ENCODE measurements at regions not wholly inside any gene's neighbourhood (a gene's known extent, or its start where the extent isn't known, plus 50 kb on each side); places are given as distances from the start of the nearest gene placed in this dataset.

DNA sequence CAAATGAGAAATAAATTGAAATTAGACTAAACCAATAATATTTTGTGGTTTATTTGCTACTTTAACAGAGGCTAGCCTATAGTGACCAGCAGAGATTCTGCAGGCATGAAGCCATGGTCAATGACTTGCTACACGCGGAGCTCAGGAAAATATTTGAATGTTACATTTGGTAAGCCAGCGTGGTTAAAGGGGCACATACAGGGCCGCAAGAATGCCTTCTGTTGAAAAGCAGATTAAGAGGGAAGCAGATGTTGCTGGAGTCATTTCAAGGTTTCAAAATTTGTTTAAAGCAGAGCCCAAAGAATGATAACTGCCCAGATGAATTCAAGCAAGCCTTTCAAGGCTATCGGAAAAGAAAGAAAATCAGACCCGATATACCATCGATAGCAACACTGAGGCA, 294.3 kb upstream of the MAN1A1 start:
- H3K27ac ChIP-seq (ENCODE audit: low read length) = no peak overlapping the region

DNA sequence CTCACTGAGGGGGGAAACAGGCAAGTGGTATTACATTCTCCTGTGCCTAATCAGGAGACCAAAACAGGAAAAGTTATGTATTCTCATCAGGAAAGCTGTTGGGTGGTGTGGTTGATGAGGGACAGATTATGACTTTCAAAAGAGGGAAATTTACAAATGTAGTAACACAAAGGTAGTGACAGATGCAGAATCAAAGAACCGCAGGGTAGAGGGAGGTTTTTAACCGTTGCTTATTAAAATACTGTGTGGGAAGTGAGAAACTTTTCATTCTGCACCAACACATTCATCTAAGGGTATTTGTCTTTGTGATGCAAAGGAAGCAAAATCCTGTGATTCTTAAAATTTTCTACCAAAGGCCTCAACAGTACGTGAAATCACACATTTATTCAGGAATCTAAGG, 288.2 kb upstream of the MAN1A1 start:
- H3K4me3 ChIP-seq (ENCODE audit: low read length) = no peak overlapping the region
- DNase-seq = no peak
- no peak overlapping the region for H3K27ac ChIP-seq (ENCODE audit: low read length)
- H3K27me3 ChIP-seq (ENCODE audit: control insufficient read depth, insufficient read depth, low read length) = no peaks in the 10 kb centered on the region
- no peaks in the 10 kb centered on the region for H3K9me3 ChIP-seq (ENCODE audit: control insufficient read depth, low read depth, low read length)
- H3K4me1 ChIP-seq (ENCODE audit: control insufficient read depth, insufficient read depth, low read length) = no peaks in the 10 kb centered on the region
- 88% methylated on average over 1 of the region's 3 CpGs for WGBS (ENCODE audit: insufficient coverage, low lambda C conversion rate)
- no peaks in the 10 kb centered on the region for H3K36me3 ChIP-seq (ENCODE audit: control insufficient read depth, insufficient read depth, low read length)

More for the DNA sequence above, 294.3 kb upstream of the MAN1A1 start:
- DNase-seq = no peak
- H3K4me1 ChIP-seq (ENCODE audit: control insufficient read depth, insufficient read depth, low read length) = no peaks in the 10 kb centered on the region
- no peaks in the 10 kb centered on the region for H3K36me3 ChIP-seq (ENCODE audit: control insufficient read depth, insufficient read depth, low read length)
- no peaks in the 10 kb centered on the region for H3K9me3 ChIP-seq (ENCODE audit: control insufficient read depth, low read depth, low read length)
- no peak overlapping the region for H3K4me3 ChIP-seq (ENCODE audit: low read length)
- 100% methylated on average over 2 of the region's 7 CpGs for WGBS (ENCODE audit: insufficient coverage, low lambda C conversion rate)
- no peaks in the 10 kb centered on the region for H3K27me3 ChIP-seq (ENCODE audit: control insufficient read depth, insufficient read depth, low read length)

DNA sequence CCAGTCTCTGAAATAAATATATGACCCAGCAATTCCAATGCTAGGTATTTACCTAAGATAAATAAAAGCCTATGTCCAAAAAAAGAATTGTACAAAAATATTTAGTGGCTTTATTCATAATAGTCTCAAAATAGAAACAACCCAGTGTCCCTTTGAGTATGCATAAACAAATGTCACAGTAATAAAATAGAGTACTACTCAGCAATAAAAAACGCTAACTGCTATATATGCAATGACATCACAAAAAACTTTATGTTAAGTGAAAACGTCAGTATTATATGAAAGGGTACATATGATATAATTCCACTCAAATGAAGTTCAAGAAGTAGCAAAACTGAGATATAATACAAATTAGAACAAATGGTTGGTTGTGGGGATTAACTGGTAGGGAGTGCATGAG, 286.5 kb upstream of the MAN1A1 start:
- Histone ChIP-seq H3K36me3 (ENCODE audit: control insufficient read depth, insufficient read depth, low read length) (no peaks in the 10 kb centered on the region), H3K27me3 (ENCODE audit: control insufficient read depth, insufficient read depth, low read length) (no peaks in the 10 kb centered on the region), H3K9me3 (ENCODE audit: control insufficient read depth, low read depth, low read length) (no peaks in the 10 kb centered on the region), H3K4me1 (ENCODE audit: control insufficient read depth, insufficient read depth, low read length) (no peaks in the 10 kb centered on the region), H3K27ac (ENCODE audit: low read length) (no peak overlapping the region), H3K4me3 (ENCODE audit: low read length) (no peak overlapping the region)
- 93% methylated on average over 2 of the region's 2 CpGs for WGBS (ENCODE audit: insufficient coverage, low lambda C conversion rate)
- DNase-seq = no peak

DNA sequence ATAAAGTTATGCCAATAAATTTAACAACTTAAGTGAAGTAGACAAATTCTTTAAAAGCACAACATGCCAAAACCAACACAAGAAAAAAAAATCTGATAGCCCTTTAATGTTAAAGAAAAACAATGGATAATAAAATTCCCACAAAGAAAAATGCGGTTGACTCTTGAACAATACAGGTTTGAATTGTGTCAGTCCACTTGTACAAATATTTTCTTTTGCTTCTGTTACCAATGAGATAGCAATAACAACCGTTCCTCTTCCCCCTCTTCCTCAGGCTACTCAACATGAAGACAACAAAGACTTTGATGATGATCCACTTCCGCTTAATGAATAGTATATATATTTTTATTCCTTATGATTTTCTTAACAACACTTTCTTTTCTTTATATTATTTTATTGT, 283.9 kb upstream of the MAN1A1 start:
- 80% methylated on average over 2 of the region's 3 CpGs for WGBS (ENCODE audit: insufficient coverage, low lambda C conversion rate)

DNA sequence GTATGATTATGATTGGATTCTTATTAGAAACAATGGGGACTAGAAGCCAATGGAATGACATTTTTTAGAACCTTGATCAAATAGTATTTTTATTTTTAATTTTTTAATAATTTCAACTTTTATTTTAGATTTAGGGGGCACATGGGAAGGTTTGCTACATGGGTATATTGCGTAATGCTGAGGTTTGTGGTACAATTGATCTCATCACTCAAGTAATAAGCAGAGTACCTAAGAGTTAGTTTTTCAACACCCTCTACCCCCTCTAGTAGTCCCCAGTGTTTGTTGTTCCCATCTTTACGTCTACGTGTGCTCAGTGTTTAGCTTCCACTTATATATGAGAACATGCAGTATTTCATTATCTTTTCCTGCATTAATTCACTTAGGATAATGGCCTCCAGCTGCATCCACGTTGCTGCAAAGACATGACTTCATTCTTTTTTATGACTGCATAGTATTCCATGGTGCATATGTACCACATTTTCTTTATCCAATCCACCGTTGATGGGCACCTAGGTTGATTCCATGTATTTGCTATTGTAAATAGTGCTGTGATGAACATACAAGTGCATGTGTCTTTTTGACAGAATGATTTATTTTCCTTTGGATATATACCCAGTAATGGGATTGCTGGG, 281.1 kb upstream of the MAN1A1 start:
- Histone ChIP-seq H3K36me3 (ENCODE audit: control insufficient read depth, insufficient read depth, low read length) (no peaks in the 10 kb centered on the region), H3K27ac (ENCODE audit: low read length) (no peak overlapping the region), H3K9me3 (ENCODE audit: control insufficient read depth, low read depth, low read length) (no peaks in the 10 kb centered on the region), H3K4me3 (ENCODE audit: low read length) (no peak overlapping the region), H3K4me1 (ENCODE audit: control insufficient read depth, insufficient read depth, low read length) (no peaks in the 10 kb centered on the region), H3K27me3 (ENCODE audit: control insufficient read depth, insufficient read depth, low read length) (no peaks in the 10 kb centered on the region)
- WGBS (ENCODE audit: insufficient coverage, low lambda C conversion rate) = 100% methylated on average over 3 of the region's 5 CpGs
- DNase-seq = no peak

More for the DNA sequence above, 283.9 kb upstream of the MAN1A1 start:
- Histone ChIP-seq H3K36me3 (ENCODE audit: control insufficient read depth, insufficient read depth, low read length) (no peaks in the 10 kb centered on the region), H3K4me1 (ENCODE audit: control insufficient read depth, insufficient read depth, low read length) (no peaks in the 10 kb centered on the region), H3K27ac (ENCODE audit: low read length) (no peak overlapping the region), H3K27me3 (ENCODE audit: control insufficient read depth, insufficient read depth, low read length) (no peaks in the 10 kb centered on the region), H3K4me3 (ENCODE audit: low read length) (no peak overlapping the region), H3K9me3 (ENCODE audit: control insufficient read depth, low read depth, low read length) (no peaks in the 10 kb centered on the region)
- no peak for DNase-seq

DNA sequence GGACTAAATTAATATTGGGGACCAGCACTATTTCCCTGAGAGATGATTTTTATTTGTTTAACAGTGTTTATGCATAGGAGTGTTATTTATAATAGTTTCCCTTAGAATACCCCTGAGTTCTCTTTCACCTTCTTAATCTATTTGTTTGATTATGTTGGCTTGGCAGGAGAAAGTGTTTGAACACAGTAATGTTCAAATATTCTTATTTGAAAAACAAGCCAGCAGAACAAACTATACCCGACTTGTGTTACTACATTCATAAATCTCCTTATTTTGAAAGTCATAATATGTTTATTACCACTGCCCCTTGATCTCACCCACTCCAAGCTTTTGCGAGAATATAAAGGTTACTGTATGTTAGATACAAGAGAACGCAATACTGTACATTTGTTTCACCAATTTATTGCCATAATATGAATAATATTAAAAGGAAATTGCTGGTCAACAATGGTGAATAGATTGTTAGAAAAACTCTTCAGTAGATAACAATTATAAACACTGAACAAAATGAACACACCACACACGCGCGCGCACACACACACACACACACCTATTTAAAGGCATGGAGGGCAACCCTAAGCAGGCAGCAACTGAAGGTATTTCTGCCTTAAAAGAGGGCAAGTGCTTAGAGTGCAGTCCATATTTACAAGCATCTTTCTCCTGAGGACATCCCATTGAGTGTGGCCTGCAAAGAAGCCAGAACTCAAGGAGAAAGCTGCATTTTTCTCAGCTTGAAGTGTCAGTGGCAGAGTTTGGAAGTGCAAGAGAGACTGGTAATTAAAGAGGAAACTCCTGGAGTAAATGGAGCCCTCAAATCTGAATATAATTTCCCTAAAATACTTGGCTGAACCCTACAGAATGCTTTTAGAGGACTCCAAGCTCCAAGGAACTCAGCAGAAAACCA, 279.4 kb upstream of the MAN1A1 start:
- WGBS (ENCODE audit: insufficient coverage, low lambda C conversion rate) = 87% methylated on average over 6 of the region's 7 CpGs
- Histone ChIP-seq H3K4me1 (ENCODE audit: control insufficient read depth, insufficient read depth, low read length) (no peaks in the 10 kb centered on the region), H3K9me3 (ENCODE audit: control insufficient read depth, low read depth, low read length) (no peaks in the 10 kb centered on the region), H3K27ac (ENCODE audit: low read length) (no peak overlapping the region), H3K4me3 (ENCODE audit: low read length) (no peak overlapping the region), H3K36me3 (ENCODE audit: control insufficient read depth, insufficient read depth, low read length) (no peaks in the 10 kb centered on the region), H3K27me3 (ENCODE audit: control insufficient read depth, insufficient read depth, low read length) (no peaks in the 10 kb centered on the region)
- DNase-seq = no peak

DNA sequence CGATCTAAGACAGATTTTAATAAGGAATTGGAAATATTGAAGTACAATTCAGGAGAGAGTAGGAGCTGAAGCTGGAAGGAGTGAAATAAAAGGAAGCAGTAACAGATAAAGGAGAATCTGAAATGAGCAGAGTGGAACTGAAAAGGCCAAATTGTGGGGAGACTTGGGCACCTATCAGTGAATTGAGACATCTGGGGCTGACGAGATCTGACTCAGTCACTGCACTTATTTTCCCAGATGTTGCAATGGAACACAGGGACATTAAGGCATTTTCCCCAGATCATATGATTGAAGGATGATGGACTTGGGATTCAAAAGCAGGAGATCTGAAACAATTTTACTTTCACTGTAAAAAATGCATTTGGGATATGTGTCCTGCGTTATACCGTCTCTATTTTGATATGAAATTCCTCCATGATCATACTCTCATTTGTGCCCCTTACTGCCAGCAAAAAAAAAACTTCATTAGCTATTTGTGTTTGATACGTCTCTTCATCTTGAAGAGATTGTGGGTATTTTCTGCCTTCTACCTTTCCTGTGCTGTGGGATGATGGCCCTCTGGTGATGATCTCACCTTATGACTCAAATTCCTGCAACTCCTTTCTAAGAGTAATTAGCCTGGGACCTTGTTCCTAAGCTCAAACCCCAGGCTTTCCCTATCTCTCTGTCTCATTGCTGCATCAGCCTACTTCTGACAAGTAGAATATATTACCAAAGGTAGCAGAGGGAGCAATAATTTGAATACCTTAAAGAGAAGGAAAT, 278.5 kb upstream of the MAN1A1 start:
- DNase-seq = peak; percentile 9 to 15
- H3K27me3 ChIP-seq (ENCODE audit: control insufficient read depth, insufficient read depth, low read length) = no peaks in the 10 kb centered on the region
- WGBS (ENCODE audit: insufficient coverage, low lambda C conversion rate) = 92% methylated on average over 2 of the region's 5 CpGs
- H3K4me3 ChIP-seq (ENCODE audit: low read length) = no peak overlapping the region
- H3K27ac ChIP-seq (ENCODE audit: low read length) = no peak overlapping the region
- H3K36me3 ChIP-seq (ENCODE audit: control insufficient read depth, insufficient read depth, low read length) = no peaks in the 10 kb centered on the region
- no peaks in the 10 kb centered on the region for H3K9me3 ChIP-seq (ENCODE audit: control insufficient read depth, low read depth, low read length)
- no peaks in the 10 kb centered on the region for H3K4me1 ChIP-seq (ENCODE audit: control insufficient read depth, insufficient read depth, low read length)

DNA sequence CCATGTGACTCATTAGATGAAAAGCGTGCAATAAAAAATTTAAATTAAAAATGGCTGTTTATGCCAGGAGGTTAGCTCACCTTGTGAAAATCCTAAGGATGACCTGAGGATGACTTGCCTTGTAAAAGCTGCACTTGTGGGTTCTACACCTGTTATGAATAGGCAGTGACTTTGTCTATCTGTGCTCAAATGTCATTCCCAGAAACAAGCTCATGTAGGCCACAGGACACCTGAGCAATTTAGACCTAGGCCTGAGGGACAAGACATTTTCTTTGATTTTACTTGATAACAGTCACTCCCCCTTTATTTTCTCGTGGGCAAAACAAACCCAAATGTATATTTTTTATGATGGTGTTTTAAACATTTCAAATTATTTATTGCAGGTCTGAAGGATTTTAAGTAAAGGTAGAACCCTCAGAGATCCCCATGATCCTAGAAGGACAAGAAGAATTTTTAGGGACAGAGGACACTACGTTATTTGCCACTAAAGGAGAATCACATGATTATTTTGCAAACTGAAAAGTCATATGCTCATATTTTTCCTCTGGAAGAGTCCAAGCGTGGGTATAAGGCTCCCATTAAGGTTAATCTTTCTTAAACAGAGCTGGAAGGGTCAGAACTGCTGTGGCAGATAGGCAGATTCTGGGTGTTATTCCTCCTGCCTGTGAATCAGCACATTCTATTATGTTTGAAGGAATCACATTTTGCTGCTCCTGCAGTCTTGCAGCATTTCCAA, 277.5 kb upstream of the MAN1A1 start:
- Histone ChIP-seq H3K4me3 (ENCODE audit: low read length) (no peak overlapping the region), H3K9me3 (ENCODE audit: control insufficient read depth, low read depth, low read length) (no peaks in the 10 kb centered on the region), H3K27me3 (ENCODE audit: control insufficient read depth, insufficient read depth, low read length) (no peaks in the 10 kb centered on the region), H3K4me1 (ENCODE audit: control insufficient read depth, insufficient read depth, low read length) (no peaks in the 10 kb centered on the region), H3K27ac (ENCODE audit: low read length) (no peak overlapping the region), H3K36me3 (ENCODE audit: control insufficient read depth, insufficient read depth, low read length) (no peaks in the 10 kb centered on the region)
- 80% methylated on average over 2 of the region's 4 CpGs for WGBS (ENCODE audit: insufficient coverage, low lambda C conversion rate)
- DNase-seq = no peak

DNA sequence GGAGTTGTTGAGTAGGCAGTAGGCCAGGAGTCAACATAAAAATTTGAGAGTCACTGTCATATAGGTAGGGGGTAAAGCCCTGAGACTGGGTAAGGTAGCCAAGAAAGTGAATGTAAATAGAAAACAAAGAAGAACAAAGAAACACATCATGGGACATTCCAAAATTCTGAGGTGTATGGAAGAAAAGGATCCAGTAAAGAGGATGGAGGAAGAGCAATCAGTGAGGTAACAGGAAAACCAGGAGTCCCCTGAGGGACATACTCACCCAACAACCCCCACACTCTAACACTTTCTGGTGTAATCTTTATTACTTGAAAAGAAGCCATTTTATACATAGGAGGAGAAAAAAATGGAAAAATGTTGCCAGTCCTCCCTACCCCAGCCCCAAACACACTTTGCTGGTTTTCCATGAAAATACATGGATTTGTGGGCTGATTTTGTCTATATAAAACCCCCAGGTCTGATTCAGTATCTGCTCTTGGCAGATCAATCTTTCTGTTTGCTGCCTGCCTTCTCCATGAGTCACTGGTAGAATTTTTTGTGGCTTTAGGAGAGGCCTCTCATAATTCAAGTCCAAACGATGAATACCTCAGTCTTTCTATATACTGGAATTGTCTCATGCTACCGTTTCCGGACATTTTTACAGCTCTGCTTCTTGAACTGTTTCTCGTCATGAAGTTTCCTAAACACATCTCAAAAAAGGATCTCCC, 271.4 kb upstream of the MAN1A1 start:
- Histone ChIP-seq H3K27ac (ENCODE audit: low read length) (no peak overlapping the region), H3K36me3 (ENCODE audit: control insufficient read depth, insufficient read depth, low read length) (no peaks in the 10 kb centered on the region), H3K27me3 (ENCODE audit: control insufficient read depth, insufficient read depth, low read length) (no peaks in the 10 kb centered on the region), H3K4me1 (ENCODE audit: control insufficient read depth, insufficient read depth, low read length) (no peaks in the 10 kb centered on the region), H3K9me3 (ENCODE audit: control insufficient read depth, low read depth, low read length) (no peaks in the 10 kb centered on the region), H3K4me3 (ENCODE audit: low read length) (no peak overlapping the region)
- WGBS (ENCODE audit: insufficient coverage, low lambda C conversion rate) = 83% methylated on average over 4 of the region's 4 CpGs
- DNase-seq = no peak
